Omental fat pad (tissue), 3 donors: ENCODE measurements at regions not wholly inside any gene's neighbourhood (a gene's known extent, or its start where the extent isn't known, plus 50 kb on each side); places are given as distances from the start of the nearest gene placed in this dataset.

ENCODE experiments used
- ATAC-seq: fragments of 150-250 bp; one replicate; pipeline ENCODE4 v1.9.1; 2016; ENCODE audit warnings: mild to moderate bottlenecking, moderate library complexity; ENCODE audit not compliant: low FRiP score
- DNase-seq: peaks from one replicate; pipeline ENCODE4 v3.0.0-alpha.2; 2019; ENCODE audit warnings: low spot score
- CTCF ChIP-seq, 3 donors: fragments of 450-650 bp; IDR thresholded peaks; one replicate each; pipeline ENCODE4 v1.5.1; 2016 to 2017; ENCODE audit warnings: antibody characterized with exemption in 3 of 3, mild to moderate bottlenecking in 3 of 3, moderate library complexity in 2 of 3

DNA sequence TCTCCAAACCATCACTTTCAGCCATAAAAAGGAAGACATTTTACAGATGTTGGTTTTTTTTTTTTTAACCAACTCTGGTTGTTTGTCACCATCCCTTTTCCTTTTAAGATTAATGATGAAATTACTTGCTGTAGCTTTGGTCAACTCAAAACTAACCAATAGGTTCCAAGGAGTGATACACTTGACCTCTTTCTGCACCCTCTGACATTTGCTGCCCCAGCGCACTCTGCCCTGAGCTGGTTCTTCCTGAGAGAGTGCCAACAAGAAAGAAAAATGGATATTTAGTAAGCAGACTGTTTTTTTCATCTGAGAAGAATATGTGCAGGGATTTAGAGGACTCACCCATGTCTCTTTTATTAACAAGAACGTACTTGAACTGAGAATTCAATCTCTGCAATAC, 520.0 kb downstream of the TXNL1 start:
- no peak for DNase-seq
- no peak for TF ChIP-seq CTCF (IDR thresholded peaks at IDR 0.05)
- no peak for ATAC-seq

GRCh38 chr18:56115071-56116015, 523.0 kb downstream of the TXNL1 start:
- TF ChIP-seq CTCF (IDR thresholded peaks at IDR 0.05), result no peak
- ATAC-seq, result no peak

GRCh38 chr18:56112984-56113383, 525.0 kb upstream of the TCF4 start:
- no peak for TF ChIP-seq CTCF (IDR thresholded peaks at IDR 0.05)
- ATAC-seq (no peak), DNase-seq (no peak)

More at GRCh38 chr18:56115071-56116015, 523.0 kb downstream of the TXNL1 start:
- DNase-seq, result no peak

- ATAC-seq (peak; percentile 31), DNase-seq (no peak)
- TF ChIP-seq CTCF (IDR thresholded peaks at IDR 0.05), result no peak
These were observed 524.2 kb upstream of the TCF4 start for GRCh38 chr18:56112013-56112749.

- no peak for TF ChIP-seq CTCF (IDR thresholded peaks at IDR 0.05)
- DNase-seq, result no peak
- no peak for ATAC-seq
These were observed 521.8 kb upstream of the TCF4 start for GRCh38 chr18:56109757-56110156.

GRCh38 chr18:56108478-56109367, 520.7 kb upstream of the TCF4 start:
- ATAC-seq (peak; percentile 50), DNase-seq (no peak)
- TF ChIP-seq CTCF (IDR thresholded peaks at IDR 0.05), result no peak
